Islet precursor cell (in vitro differentiated cells): ENCODE measurements at regions not wholly inside any gene's neighbourhood (a gene's known extent, or its start where the extent isn't known, plus 50 kb on each side); places are given as distances from the start of the nearest gene placed in this dataset.

Experiments
- DNase-seq: peaks from one replicate; pipeline ENCODE4 v3.0.0-alpha.2; 2018

GRCh38 chr18:2468051-2468450, 103.3 kb downstream of the METTL4 start:
- no peak for DNase-seq

GRCh38 chr18:2471523-2471922, 99.8 kb downstream of the METTL4 start:
- DNase-seq, result no peak

- no peak for DNase-seq
These were observed 92.6 kb downstream of the METTL4 start for GRCh38 chr18:2478662-2479061.

- DNase-seq, result no peak
These were observed 90.8 kb downstream of the METTL4 start for GRCh38 chr18:2480536-2480935.

GRCh38 chr18:2482706-2483475, 88.4 kb downstream of the METTL4 start:
- no peak for DNase-seq

- no peak for DNase-seq
These were observed 85.3 kb downstream of the METTL4 start for GRCh38 chr18:2485983-2486382.

GRCh38 chr18:2486426-2486825, 84.9 kb downstream of the METTL4 start:
- no peak for DNase-seq
